Neural progenitor cell (in vitro differentiated cells): ENCODE measurements at regions not wholly inside any gene's neighbourhood (a gene's known extent, or its start where the extent isn't known, plus 50 kb on each side); places are given as distances from the start of the nearest gene placed in this dataset.

ENCODE experiments used
- DNase-seq: peaks from one replicate; pipeline ENCODE4 v3.0.0-alpha.2; 2016; ENCODE audit warnings: low spot score
- H2AFZ ChIP-seq: fragments of 200-600 bp; sonication (generic); replicated peaks from 2 replicates; pipeline ENCODE4 v1.6.1; 2016; ENCODE audit warnings: antibody characterized with exemption
- H3F3A ChIP-seq: fragments of 200-600 bp; sonication (generic); 2 replicates; pipeline ENCODE4 v1.6.1; 2016; ENCODE audit warnings: antibody characterized with exemption, low read depth
- H3K27ac ChIP-seq: fragments of 200-600 bp; sonication (generic); 2 replicates; pipeline ENCODE4 v1.5.1; 2016; ENCODE audit warnings: mild to moderate bottlenecking
- H3K27me3 ChIP-seq: fragments of 200-600 bp; sonication (generic); 2 replicates; pipeline ENCODE4 v1.6.1; 2016; ENCODE audit warnings: mild to moderate bottlenecking, moderate library complexity
- H3K36me3 ChIP-seq: fragments of 200-600 bp; sonication (generic); 2 replicates; pipeline ENCODE4 v1.5.1; 2016
- H3K4me1 ChIP-seq: fragments of 200-600 bp; sonication (generic); 2 replicates; pipeline ENCODE4 v1.6.1; 2016; ENCODE audit warnings: mixed run types
- H3K4me2 ChIP-seq: fragments of 200-600 bp; sonication (generic); 2 replicates; pipeline ENCODE4 v1.6.1; 2016
- H3K4me3 ChIP-seq: fragments of 200-600 bp; sonication (generic); 2 replicates; pipeline ENCODE4 v1.5.1; 2016
- H3K79me2 ChIP-seq: fragments of 200-600 bp; sonication (generic); 2 replicates; pipeline ENCODE4 v1.6.1; 2016; ENCODE audit warnings: low read depth
- H3K9ac ChIP-seq: fragments of 200-600 bp; sonication (generic); 2 replicates; pipeline ENCODE4 v1.6.1; 2016
- H3K9me3 ChIP-seq: fragments of 200-600 bp; sonication (generic); 2 replicates; pipeline ENCODE4 v1.5.1; 2016; ENCODE audit warnings: low read depth
- H4K20me1 ChIP-seq: fragments of 200-600 bp; sonication (generic); 2 replicates; pipeline ENCODE4 v1.6.1; 2016; ENCODE audit warnings: low read depth
- H3K27ac Mint-ChIP-seq: 3 replicates; pipeline ENCODE4 v1.8.0; 2021; ENCODE audit warnings: mixed read lengths
- H3K27me3 Mint-ChIP-seq: 2 replicates; pipeline ENCODE4 v1.8.0; 2022; ENCODE audit warnings: low read depth, mild to moderate bottlenecking, inconsistent platforms, moderate library complexity, mixed read lengths; ENCODE audit not compliant: insufficient read depth
- H3K36me3 Mint-ChIP-seq: 3 replicates; pipeline ENCODE4 v1.8.0; 2021; ENCODE audit warnings: mixed read lengths
- H3K4me1 Mint-ChIP-seq: 3 replicates; pipeline ENCODE4 v1.8.0; 2021; ENCODE audit warnings: mixed read lengths
- H3K4me3 Mint-ChIP-seq: 3 replicates; pipeline ENCODE4 v1.8.0; 2021; ENCODE audit warnings: mild to moderate bottlenecking, moderate library complexity, mixed read lengths
- H3K9me3 Mint-ChIP-seq: 3 replicates; pipeline ENCODE4 v1.8.0; 2020; ENCODE audit warnings: mixed read lengths
- CTCF ChIP-seq: fragments of 200-600 bp; sonication (generic); IDR thresholded peaks from 2 replicates; pipeline ENCODE4 v1.5.1; 2017; ENCODE audit warnings: antibody characterized with exemption, mild to moderate bottlenecking
- EZH2 ChIP-seq: fragments of 200-600 bp; sonication (generic); IDR thresholded peaks from 2 replicates; pipeline ENCODE4 v1.6.1; 2017; ENCODE audit warnings: antibody characterized with exemption, mild to moderate bottlenecking, moderate library complexity
- EZH2phosphoT487 ChIP-seq: fragments of 200-600 bp; sonication (generic); IDR thresholded peaks from 2 replicates; pipeline ENCODE4 v1.6.1; 2017; ENCODE audit warnings: antibody characterized with exemption

- TF ChIP-seq CTCF (no peak), EZH2phosphoT487 (no peak), EZH2 (no peak)
- Histone ChIP-seq H3K9me3 (no peaks in the 10 kb centered on the region), H3K27ac (no peak overlapping the region), H3F3A (no peaks in the 10 kb centered on the region), H3K79me2 (no peaks in the 10 kb centered on the region), H2AFZ (no peak overlapping the region), H3K9ac (no peak overlapping the region), H3K36me3 (no peaks in the 10 kb centered on the region), H3K4me1 (no peaks in the 10 kb centered on the region), H3K4me3 (no peak overlapping the region), H4K20me1 (no peaks in the 10 kb centered on the region), H3K27me3 (no peaks in the 10 kb centered on the region), H3K4me2 (no peak overlapping the region)
- H3K27ac Mint-ChIP-seq: no peak overlapping the region
- no peak for DNase-seq
- no peak overlapping the region for H3K4me3 Mint-ChIP-seq
- H3K9me3 Mint-ChIP-seq: no peaks in the 10 kb centered on the region
- H3K36me3 Mint-ChIP-seq: no peaks in the 10 kb centered on the region
- H3K27me3 Mint-ChIP-seq: peaks cover 7% of the 10 kb centered on the region
- H3K4me1 Mint-ChIP-seq: peaks cover 26% of the 10 kb centered on the region
These were observed 117.3 kb downstream of the C16orf95 start for GRCh38 chr16:87199901-87200300.

GRCh38 chr16:87200637-87201036 lies 116.6 kb downstream of the C16orf95 start:
- no peak overlapping the region for H3K4me2 ChIP-seq

GRCh38 chr16:87201052-87201451 lies 116.1 kb downstream of the C16orf95 start:
- Histone ChIP-seq H3K4me1 (no peaks in the 10 kb centered on the region), H3K4me3 (no peak overlapping the region), H4K20me1 (no peaks in the 10 kb centered on the region), H2AFZ (no peak overlapping the region), H3F3A (no peaks in the 10 kb centered on the region), H3K36me3 (no peaks in the 10 kb centered on the region), H3K4me2 (no peak overlapping the region), H3K9me3 (no peaks in the 10 kb centered on the region), H3K27me3 (no peaks in the 10 kb centered on the region), H3K9ac (no peak overlapping the region), H3K27ac (no peak overlapping the region), H3K79me2 (no peaks in the 10 kb centered on the region)
- peaks cover 19% of the 10 kb centered on the region for H3K4me1 Mint-ChIP-seq
- H3K27me3 Mint-ChIP-seq: peaks cover 7% of the 10 kb centered on the region
- H3K4me3 Mint-ChIP-seq: no peak overlapping the region
- no peaks in the 10 kb centered on the region for H3K36me3 Mint-ChIP-seq
- TF ChIP-seq CTCF (no peak), EZH2phosphoT487 (no peak), EZH2 (no peak)
- H3K9me3 Mint-ChIP-seq: no peaks in the 10 kb centered on the region
- no peak overlapping the region for H3K27ac Mint-ChIP-seq
- no peak for DNase-seq

More at GRCh38 chr16:87200637-87201036, 116.6 kb downstream of the C16orf95 start:
- Histone ChIP-seq H3K27ac (no peak overlapping the region), H3K9ac (no peak overlapping the region), H3K36me3 (no peaks in the 10 kb centered on the region), H3K4me3 (no peak overlapping the region), H3F3A (no peaks in the 10 kb centered on the region), H2AFZ (no peak overlapping the region), H3K27me3 (no peaks in the 10 kb centered on the region), H3K9me3 (no peaks in the 10 kb centered on the region), H3K79me2 (no peaks in the 10 kb centered on the region), H4K20me1 (no peaks in the 10 kb centered on the region), H3K4me1 (no peaks in the 10 kb centered on the region)
- DNase-seq: no peak
- Mint-ChIP-seq H3K4me1 (peaks cover 19% of the 10 kb centered on the region), H3K4me3 (no peak overlapping the region), H3K9me3 (no peaks in the 10 kb centered on the region), H3K27ac (no peak overlapping the region), H3K36me3 (no peaks in the 10 kb centered on the region), H3K27me3 (peaks cover 7% of the 10 kb centered on the region)
- TF ChIP-seq EZH2phosphoT487: no peak
- no peak for TF ChIP-seq CTCF
- TF ChIP-seq EZH2: no peak

- Mint-ChIP-seq H3K27me3 (peaks cover 7% of the 10 kb centered on the region), H3K4me1 (peaks cover 18% of the 10 kb centered on the region), H3K9me3 (no peaks in the 10 kb centered on the region), H3K4me3 (no peak overlapping the region), H3K36me3 (no peaks in the 10 kb centered on the region), H3K27ac (no peak overlapping the region)
- no peaks in the 10 kb centered on the region for H3K9me3 ChIP-seq
- no peaks in the 10 kb centered on the region for H3K27me3 ChIP-seq
- H3K36me3 ChIP-seq: no peaks in the 10 kb centered on the region
- DNase-seq: no peak
- H3K27ac ChIP-seq: no peak overlapping the region
- TF ChIP-seq CTCF (no peak), EZH2phosphoT487 (no peak), EZH2 (no peak)
- no peaks in the 10 kb centered on the region for H4K20me1 ChIP-seq
- H3K79me2 ChIP-seq: no peaks in the 10 kb centered on the region
- H3F3A ChIP-seq: no peaks in the 10 kb centered on the region
- H3K4me3 ChIP-seq: no peak overlapping the region
- no peaks in the 10 kb centered on the region for H3K4me1 ChIP-seq
- H3K4me2 ChIP-seq: no peak overlapping the region
- H2AFZ ChIP-seq: no peak overlapping the region
- H3K9ac ChIP-seq: no peak overlapping the region
These were observed 115.4 kb downstream of the C16orf95 start for GRCh38 chr16:87201790-87202189.
